GM23338 (cell line): ENCODE measurements at regions not wholly inside any gene's neighbourhood (a gene's known extent, or its start where the extent isn't known, plus 50 kb on each side); places are given as distances from the start of the nearest gene placed in this dataset.

ENCODE experiments used
- ATAC-seq: fragments of 200-7000 bp; cut with Tn5 transposase; 3 replicates; pipeline ENCODE4 v1.9.1; 2020
- DNase-seq: peaks from one replicate; pipeline ENCODE4 v3.0.0-alpha.2; 2015; ENCODE audit warnings: low spot score
- H2AFZ ChIP-seq: fragments of 200-600 bp; sonication (generic); 2 replicates; pipeline ENCODE4 v1.8.0; 2016; ENCODE audit warnings: antibody characterized with exemption, mild to moderate bottlenecking, moderate library complexity
- H3F3A ChIP-seq: fragments of 200-600 bp; sonication (generic); replicated peaks from 2 replicates; pipeline ENCODE4 v1.8.0; 2017; ENCODE audit warnings: antibody characterized with exemption, mixed run types, low read depth
- H3K27ac ChIP-seq: fragments of 200-600 bp; sonication (generic); 2 replicates; pipeline ENCODE4 v1.6.1; 2016; ENCODE audit warnings: low read depth
- H3K27me3 ChIP-seq: fragments of 200-600 bp; sonication (generic); 2 replicates; pipeline ENCODE4 v1.8.0; 2016; ENCODE audit warnings: mild to moderate bottlenecking, mixed run types, moderate library complexity; ENCODE audit not compliant: insufficient read depth
- H3K36me3 ChIP-seq: fragments of 200-600 bp; sonication (generic); 2 replicates; pipeline ENCODE4 v1.8.0; 2016; ENCODE audit warnings: mild to moderate bottlenecking; ENCODE audit not compliant: insufficient read depth
- H3K4me1 ChIP-seq: fragments of 200-600 bp; sonication (generic); 2 replicates; pipeline ENCODE4 v1.8.0; 2016; ENCODE audit warnings: mild to moderate bottlenecking, moderate library complexity; ENCODE audit not compliant: insufficient read depth
- H3K4me2 ChIP-seq: fragments of 200-600 bp; sonication (generic); 2 replicates; pipeline ENCODE4 v1.7.1; 2017; ENCODE audit warnings: mixed run types
- H3K4me3 ChIP-seq: fragments of 200-600 bp; sonication (generic); 2 replicates; pipeline ENCODE4 v1.6.1; 2016; ENCODE audit warnings: mixed run types
- H3K79me2 ChIP-seq: fragments of 200-600 bp; sonication (generic); replicated peaks from 2 replicates; pipeline ENCODE4 v1.8.0; 2017; ENCODE audit warnings: mild to moderate bottlenecking; ENCODE audit not compliant: insufficient read depth
- H3K9me2 ChIP-seq: fragments of 200-600 bp; sonication (generic); 2 replicates; pipeline ENCODE4 v1.8.0; 2017; ENCODE audit not compliant: insufficient read depth
- H4K20me1 ChIP-seq: fragments of 200-600 bp; sonication (generic); replicated peaks from 2 replicates; pipeline ENCODE4 v1.8.0; 2017; ENCODE audit warnings: mild to moderate bottlenecking; ENCODE audit not compliant: insufficient read depth
- H3K27ac Mint-ChIP-seq: 2 replicates; pipeline ENCODE4 v1.8.0; 2020; ENCODE audit warnings: inconsistent platforms, mild to moderate bottlenecking, moderate library complexity, mixed read lengths
- H3K27me3 Mint-ChIP-seq: 3 replicates; pipeline ENCODE4 v1.8.0; 2022; ENCODE audit warnings: low read depth, mild to moderate bottlenecking, moderate library complexity, mixed read lengths, inconsistent platforms; ENCODE audit not compliant: insufficient read depth, poor library complexity
- H3K36me3 Mint-ChIP-seq: 3 replicates; pipeline ENCODE4 v1.8.0; 2021; ENCODE audit warnings: low read depth, mild to moderate bottlenecking, inconsistent platforms, moderate library complexity, mixed read lengths
- H3K4me1 Mint-ChIP-seq: 3 replicates; pipeline ENCODE4 v1.8.0; 2020; ENCODE audit warnings: mild to moderate bottlenecking, inconsistent platforms, mixed read lengths
- H3K4me3 Mint-ChIP-seq: 3 replicates; pipeline ENCODE4 v1.8.0; 2021; ENCODE audit warnings: moderate library complexity, mild to moderate bottlenecking, inconsistent platforms, mixed read lengths
- H3K9me3 Mint-ChIP-seq: 3 replicates; pipeline ENCODE4 v1.8.0; 2020; ENCODE audit warnings: moderate library complexity, mild to moderate bottlenecking, inconsistent platforms, mixed read lengths
- EZH2 ChIP-seq: fragments of 200-600 bp; sonication (generic); IDR thresholded peaks from one replicate; pipeline ENCODE4 v1.8.0; 2017; ENCODE audit warnings: antibody characterized with exemption, mild to moderate bottlenecking, low read depth; ENCODE audit not compliant: unreplicated experiment
- EZH2phosphoT487 ChIP-seq: fragments of 200-600 bp; sonication (generic); IDR thresholded peaks from one replicate; pipeline ENCODE4 v1.8.1; 2018; ENCODE audit warnings: antibody characterized with exemption; ENCODE audit not compliant: unreplicated experiment
- JUNB ChIP-seq: IDR thresholded peaks from one replicate; pipeline ENCODE4 v1.6.1; 2016; ENCODE audit warnings: antibody characterized with exemption; ENCODE audit not compliant: unreplicated experiment
- NANOG ChIP-seq: IDR thresholded peaks from 2 replicates; pipeline ENCODE4 v1.6.1; 2016; ENCODE audit warnings: antibody characterized with exemption, borderline replicate concordance
- POLR2AphosphoS5 ChIP-seq: IDR thresholded peaks from 2 replicates; pipeline ENCODE4 v1.6.1; 2016; ENCODE audit warnings: antibody characterized with exemption, low read depth
- ZNF114 ChIP-seq: fragments of 250-450 bp; sonication (Bioruptor Pico); IDR thresholded peaks from 2 replicates; pipeline ENCODE4 v1.5.0; 2020; ENCODE audit warnings: mild to moderate bottlenecking, moderate library complexity
- ZNF331 ChIP-seq: fragments of 250-450 bp; sonication (Bioruptor Pico); IDR thresholded peaks from 2 replicates; pipeline ENCODE4 v1.5.0; 2020; ENCODE audit warnings: low read depth, mild to moderate bottlenecking, moderate library complexity
- TF ChIP-seq, protein P1 (sequence below), 2 experiments: fragments of 200-600 bp in 1 of 2; sonication (generic) in 1 of 2; conservative IDR thresholded peaks; 2 replicates each; pipeline versions ENCODE4 v1.5.1 to v1.6.1; 2016 to 2017; ENCODE audit warnings: antibody characterized with exemption in 2 of 2, low read depth in 2 of 2, mild to moderate bottlenecking in 2 of 2, moderate library complexity in 1 of 2
- TF ChIP-seq, protein P2 (sequence below): IDR thresholded peaks from 2 replicates; pipeline ENCODE4 v1.6.1; 2016; ENCODE audit warnings: antibody characterized with exemption
- TF ChIP-seq, protein P3 (sequence below): IDR thresholded peaks from one replicate; pipeline ENCODE4 v1.6.1; 2018; ENCODE audit warnings: antibody characterized with exemption; ENCODE audit not compliant: unreplicated experiment

DNA sequence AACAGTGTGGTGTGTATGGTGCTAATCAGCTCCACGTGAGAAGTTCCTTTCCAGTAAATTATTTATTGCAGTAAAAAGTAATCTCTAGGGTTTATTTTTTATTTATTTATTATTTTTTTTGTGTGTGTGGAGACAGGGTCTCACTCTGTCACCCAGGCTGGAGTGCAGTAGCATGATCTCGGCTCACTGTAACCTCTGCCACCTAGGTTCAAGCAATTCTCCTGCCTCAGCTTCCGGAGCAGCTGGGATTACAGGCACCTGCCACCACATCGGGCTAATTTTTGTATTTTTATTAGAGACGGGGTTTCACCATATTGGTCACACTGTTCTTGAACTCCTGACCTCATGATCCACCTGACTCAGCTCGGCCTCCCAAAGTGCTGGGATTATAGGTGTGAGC, 606.9 kb downstream of the PCDH7 start (continued):
- TF ChIP-seq, protein P1, sequence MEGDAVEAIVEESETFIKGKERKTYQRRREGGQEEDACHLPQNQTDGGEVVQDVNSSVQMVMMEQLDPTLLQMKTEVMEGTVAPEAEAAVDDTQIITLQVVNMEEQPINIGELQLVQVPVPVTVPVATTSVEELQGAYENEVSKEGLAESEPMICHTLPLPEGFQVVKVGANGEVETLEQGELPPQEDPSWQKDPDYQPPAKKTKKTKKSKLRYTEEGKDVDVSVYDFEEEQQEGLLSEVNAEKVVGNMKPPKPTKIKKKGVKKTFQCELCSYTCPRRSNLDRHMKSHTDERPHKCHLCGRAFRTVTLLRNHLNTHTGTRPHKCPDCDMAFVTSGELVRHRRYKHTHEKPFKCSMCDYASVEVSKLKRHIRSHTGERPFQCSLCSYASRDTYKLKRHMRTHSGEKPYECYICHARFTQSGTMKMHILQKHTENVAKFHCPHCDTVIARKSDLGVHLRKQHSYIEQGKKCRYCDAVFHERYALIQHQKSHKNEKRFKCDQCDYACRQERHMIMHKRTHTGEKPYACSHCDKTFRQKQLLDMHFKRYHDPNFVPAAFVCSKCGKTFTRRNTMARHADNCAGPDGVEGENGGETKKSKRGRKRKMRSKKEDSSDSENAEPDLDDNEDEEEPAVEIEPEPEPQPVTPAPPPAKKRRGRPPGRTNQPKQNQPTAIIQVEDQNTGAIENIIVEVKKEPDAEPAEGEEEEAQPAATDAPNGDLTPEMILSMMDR (conservative IDR thresholded peaks at IDR 0.05; ENCODE audit: low read depth in 2 of 2) = no peak
- TF ChIP-seq JUNB = no peak
- no peak for TF ChIP-seq EZH2
- TF ChIP-seq, protein P2, sequence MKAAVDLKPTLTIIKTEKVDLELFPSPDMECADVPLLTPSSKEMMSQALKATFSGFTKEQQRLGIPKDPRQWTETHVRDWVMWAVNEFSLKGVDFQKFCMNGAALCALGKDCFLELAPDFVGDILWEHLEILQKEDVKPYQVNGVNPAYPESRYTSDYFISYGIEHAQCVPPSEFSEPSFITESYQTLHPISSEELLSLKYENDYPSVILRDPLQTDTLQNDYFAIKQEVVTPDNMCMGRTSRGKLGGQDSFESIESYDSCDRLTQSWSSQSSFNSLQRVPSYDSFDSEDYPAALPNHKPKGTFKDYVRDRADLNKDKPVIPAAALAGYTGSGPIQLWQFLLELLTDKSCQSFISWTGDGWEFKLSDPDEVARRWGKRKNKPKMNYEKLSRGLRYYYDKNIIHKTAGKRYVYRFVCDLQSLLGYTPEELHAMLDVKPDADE = no peak
- TF ChIP-seq ZNF331 = no peak
- TF ChIP-seq NANOG = no peak
- TF ChIP-seq, protein P3, sequence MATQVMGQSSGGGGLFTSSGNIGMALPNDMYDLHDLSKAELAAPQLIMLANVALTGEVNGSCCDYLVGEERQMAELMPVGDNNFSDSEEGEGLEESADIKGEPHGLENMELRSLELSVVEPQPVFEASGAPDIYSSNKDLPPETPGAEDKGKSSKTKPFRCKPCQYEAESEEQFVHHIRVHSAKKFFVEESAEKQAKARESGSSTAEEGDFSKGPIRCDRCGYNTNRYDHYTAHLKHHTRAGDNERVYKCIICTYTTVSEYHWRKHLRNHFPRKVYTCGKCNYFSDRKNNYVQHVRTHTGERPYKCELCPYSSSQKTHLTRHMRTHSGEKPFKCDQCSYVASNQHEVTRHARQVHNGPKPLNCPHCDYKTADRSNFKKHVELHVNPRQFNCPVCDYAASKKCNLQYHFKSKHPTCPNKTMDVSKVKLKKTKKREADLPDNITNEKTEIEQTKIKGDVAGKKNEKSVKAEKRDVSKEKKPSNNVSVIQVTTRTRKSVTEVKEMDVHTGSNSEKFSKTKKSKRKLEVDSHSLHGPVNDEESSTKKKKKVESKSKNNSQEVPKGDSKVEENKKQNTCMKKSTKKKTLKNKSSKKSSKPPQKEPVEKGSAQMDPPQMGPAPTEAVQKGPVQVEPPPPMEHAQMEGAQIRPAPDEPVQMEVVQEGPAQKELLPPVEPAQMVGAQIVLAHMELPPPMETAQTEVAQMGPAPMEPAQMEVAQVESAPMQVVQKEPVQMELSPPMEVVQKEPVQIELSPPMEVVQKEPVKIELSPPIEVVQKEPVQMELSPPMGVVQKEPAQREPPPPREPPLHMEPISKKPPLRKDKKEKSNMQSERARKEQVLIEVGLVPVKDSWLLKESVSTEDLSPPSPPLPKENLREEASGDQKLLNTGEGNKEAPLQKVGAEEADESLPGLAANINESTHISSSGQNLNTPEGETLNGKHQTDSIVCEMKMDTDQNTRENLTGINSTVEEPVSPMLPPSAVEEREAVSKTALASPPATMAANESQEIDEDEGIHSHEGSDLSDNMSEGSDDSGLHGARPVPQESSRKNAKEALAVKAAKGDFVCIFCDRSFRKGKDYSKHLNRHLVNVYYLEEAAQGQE = no peak

DNA sequence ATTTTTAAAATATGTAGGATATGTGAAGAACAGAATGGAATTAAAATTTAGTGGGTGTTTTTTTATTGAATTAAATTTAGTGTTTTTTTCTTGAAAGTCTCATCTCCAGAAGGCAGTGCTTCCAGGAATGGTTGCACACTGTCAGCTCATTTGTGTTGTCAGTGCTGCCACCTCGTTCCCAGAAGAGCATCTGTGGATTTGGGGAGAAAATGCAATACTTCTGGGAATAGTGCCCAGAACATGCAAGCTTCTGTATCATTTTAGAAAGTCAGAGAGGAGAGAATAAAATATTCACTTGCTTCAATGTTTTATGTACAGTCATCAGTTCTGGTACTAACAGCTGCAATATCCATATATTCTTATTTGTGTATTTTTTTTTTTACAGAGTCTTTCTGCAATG, 608.8 kb downstream of the PCDH7 start:
- H3K36me3 Mint-ChIP-seq = no peaks in the 10 kb centered on the region
- Histone ChIP-seq H3F3A (no peaks in the 10 kb centered on the region), H3K4me1 (no peaks in the 10 kb centered on the region), H4K20me1 (no peaks in the 10 kb centered on the region), H3K27ac (no peak overlapping the region), H3K27me3 (no peaks in the 10 kb centered on the region), H2AFZ (no peak overlapping the region), H3K36me3 (no peaks in the 10 kb centered on the region), H3K4me2 (no peak overlapping the region), H3K79me2 (no peaks in the 10 kb centered on the region), H3K4me3 (no peak overlapping the region), H3K9me2 (no peaks in the 10 kb centered on the region)
- no peaks in the 10 kb centered on the region for H3K9me3 Mint-ChIP-seq
- H3K4me3 Mint-ChIP-seq = no peak overlapping the region
- DNase-seq (no peak), ATAC-seq (no peak)
- no peak overlapping the region for H3K27ac Mint-ChIP-seq
- peaks cover 2% of the 10 kb centered on the region for H3K27me3 Mint-ChIP-seq
- H3K4me1 Mint-ChIP-seq = no peaks in the 10 kb centered on the region
- TF ChIP-seq EZH2phosphoT487 (no peak), POLR2AphosphoS5 (no peak), ZNF114 (CRISPR knock-in tag) (no peak), EZH2 (no peak), NANOG (no peak)
- TF ChIP-seq, protein P3 = no peak
- TF ChIP-seq, protein P2 = no peak
